Epidermal melanocyte (primary cell): ENCODE measurements at regions not wholly inside any gene's neighbourhood (a gene's known extent, or its start where the extent isn't known, plus 50 kb on each side); places are given as distances from the start of the nearest gene placed in this dataset.
A peak's percentile ranks its signal among the peaks of the same experiment; 100 is the strongest.

Source experiments
- DNase-seq: peaks from one replicate; pipeline ENCODE4 v3.0.0; 2011; ENCODE audit warnings: low spot score; ENCODE audit not compliant: insufficient read length

- DNase-seq, result no peak
Observed at GRCh38 chr2:105625632-105626031, 119.1 kb upstream of the NCK2 start.

- no peak for DNase-seq
Observed at GRCh38 chr2:105621038-105621437, 123.7 kb upstream of the NCK2 start.

GRCh38 chr2:105618351-105618659 is 126.4 kb upstream of the NCK2 start:
- no peak for DNase-seq

GRCh38 chr2:105617631-105618350 is 126.9 kb upstream of the NCK2 start:
- no peak for DNase-seq

- DNase-seq, result no peak
Observed at GRCh38 chr2:105615305-105615704, 129.4 kb upstream of the NCK2 start.

GRCh38 chr2:105611811-105612424 is 132.8 kb upstream of the NCK2 start:
- DNase-seq, result no peak

- no peak for DNase-seq
Observed at GRCh38 chr2:105611333-105611637, 133.4 kb upstream of the NCK2 start.

- DNase-seq, result peak; percentile 68
Observed at GRCh38 chr2:105610576-105611332, 134.0 kb upstream of the NCK2 start.

- no peak for DNase-seq
Observed at GRCh38 chr2:105609746-105610402, 134.8 kb upstream of the NCK2 start.

GRCh38 chr2:105607920-105608504 is 136.7 kb upstream of the NCK2 start:
- no peak for DNase-seq

GRCh38 chr2:105606081-105606480 is 138.6 kb upstream of the NCK2 start:
- DNase-seq, result no peak

GRCh38 chr2:105604938-105605337 is 139.8 kb upstream of the NCK2 start:
- peak; percentile 43 for DNase-seq

- no peak for DNase-seq
Observed at GRCh38 chr2:105600949-105601794, 143.5 kb upstream of the NCK2 start.

GRCh38 chr2:105600602-105600948 is 144.1 kb upstream of the NCK2 start:
- no peak for DNase-seq

GRCh38 chr2:105600037-105600442 is 144.7 kb upstream of the NCK2 start:
- DNase-seq, result no peak

- DNase-seq, result no peak
Observed at GRCh38 chr2:105598829-105599698, 145.6 kb upstream of the NCK2 start.

GRCh38 chr2:105597806-105598803 is 146.6 kb upstream of the NCK2 start:
- DNase-seq, result no peak

- no peak for DNase-seq
Observed at GRCh38 chr2:105597011-105597805, 147.5 kb upstream of the NCK2 start.
